ENCODE measurements at regions not wholly inside any gene's neighbourhood (a gene's known extent, or its start where the extent isn't known, plus 50 kb on each side); places are given as distances from the start of the nearest gene placed in this dataset.

DNA sequence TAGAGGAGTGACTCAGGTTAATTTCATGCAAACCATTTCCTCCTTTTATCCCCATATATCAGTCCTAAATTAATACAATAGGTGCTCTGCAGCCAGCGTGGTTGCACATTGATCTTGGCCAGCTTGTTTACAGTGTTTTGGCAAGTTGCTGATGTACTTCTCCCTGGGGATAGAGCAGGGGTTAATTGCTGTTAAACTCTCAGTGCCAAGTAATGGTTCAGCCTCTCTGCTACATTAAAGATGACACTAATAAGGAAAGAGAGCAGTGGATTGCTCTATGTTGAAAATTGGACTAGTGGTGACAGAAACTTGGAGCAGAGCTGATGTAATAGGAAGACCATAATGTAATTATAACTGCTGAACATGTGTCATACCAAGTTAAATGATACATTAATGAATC, 717.5 kb downstream of the RERGL start:
- TF ChIP-seq, protein P1, sequence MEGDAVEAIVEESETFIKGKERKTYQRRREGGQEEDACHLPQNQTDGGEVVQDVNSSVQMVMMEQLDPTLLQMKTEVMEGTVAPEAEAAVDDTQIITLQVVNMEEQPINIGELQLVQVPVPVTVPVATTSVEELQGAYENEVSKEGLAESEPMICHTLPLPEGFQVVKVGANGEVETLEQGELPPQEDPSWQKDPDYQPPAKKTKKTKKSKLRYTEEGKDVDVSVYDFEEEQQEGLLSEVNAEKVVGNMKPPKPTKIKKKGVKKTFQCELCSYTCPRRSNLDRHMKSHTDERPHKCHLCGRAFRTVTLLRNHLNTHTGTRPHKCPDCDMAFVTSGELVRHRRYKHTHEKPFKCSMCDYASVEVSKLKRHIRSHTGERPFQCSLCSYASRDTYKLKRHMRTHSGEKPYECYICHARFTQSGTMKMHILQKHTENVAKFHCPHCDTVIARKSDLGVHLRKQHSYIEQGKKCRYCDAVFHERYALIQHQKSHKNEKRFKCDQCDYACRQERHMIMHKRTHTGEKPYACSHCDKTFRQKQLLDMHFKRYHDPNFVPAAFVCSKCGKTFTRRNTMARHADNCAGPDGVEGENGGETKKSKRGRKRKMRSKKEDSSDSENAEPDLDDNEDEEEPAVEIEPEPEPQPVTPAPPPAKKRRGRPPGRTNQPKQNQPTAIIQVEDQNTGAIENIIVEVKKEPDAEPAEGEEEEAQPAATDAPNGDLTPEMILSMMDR (IDR thresholded peaks at IDR 0.05 in 4 of 5, conservative IDR thresholded peaks at IDR 0.05 in 1 of 5), result no peak
- no peak for TF ChIP-seq POLR2A (IDR thresholded peaks at IDR 0.05)
